CD8-positive, alpha-beta memory T cell (primary cell): ENCODE measurements at regions not wholly inside any gene's neighbourhood (a gene's known extent, or its start where the extent isn't known, plus 50 kb on each side); places are given as distances from the start of the nearest gene placed in this dataset.

Source experiments
- CTCF ChIA-PET: fragments of 350-600 bp; sonication (Branson Sonifier 250); formaldehyde crosslinking; loops from one replicate; lab custom pipeline; 2021; ENCODE audit warnings: antibody characterized with exemption; lab: Charles Lee
- POLR2A ChIA-PET: fragments of 350-600 bp; sonication (Branson Sonifier 250); formaldehyde crosslinking; loops from one replicate; lab custom pipeline; 2021; ENCODE audit warnings: antibody characterized with exemption; lab: Charles Lee
- DNase-seq, 5 donors: peaks; one replicate each; pipeline versions ENCODE4 v3.0.0 to v3.0.0-alpha.2; 2020 to 2022; ENCODE audit warnings: mixed read lengths in 1 of 5
- H3K27ac ChIP-seq: one replicate; pipeline ENCODE4 v1.7.0; 2013; ENCODE audit warnings: low read depth, mild to moderate bottlenecking, low read length, moderate library complexity
- H3K27me3 ChIP-seq: 2 replicates; pipeline ENCODE4 v1.7.0; 2013; ENCODE audit warnings: low read length, mild to moderate bottlenecking; ENCODE audit not compliant: insufficient read depth, poor library complexity, severe bottlenecking
- H3K36me3 ChIP-seq: 2 replicates; pipeline ENCODE4 v1.7.0; 2013; ENCODE audit warnings: mild to moderate bottlenecking, low read length, moderate library complexity; ENCODE audit not compliant: insufficient read depth
- H3K4me1 ChIP-seq: 2 replicates; pipeline ENCODE4 v1.7.0; 2013; ENCODE audit warnings: mild to moderate bottlenecking, low read length, moderate library complexity; ENCODE audit not compliant: insufficient read depth
- H3K4me3 ChIP-seq: 2 replicates; pipeline ENCODE4 v1.7.0; 2013; ENCODE audit warnings: mild to moderate bottlenecking, low read length
- H3K9me3 ChIP-seq: 2 replicates; pipeline ENCODE4 v1.7.0; 2013; ENCODE audit warnings: mild to moderate bottlenecking, low read length
- H3K27ac Mint-ChIP-seq, 8 donors: one replicate each; pipeline ENCODE4 v1.8.0; 2020 to 2021; ENCODE audit warnings: mixed read lengths in 8 of 8, mild to moderate bottlenecking in 6 of 8, inconsistent platforms in 3 of 8, moderate library complexity in 3 of 8
- H3K27me3 Mint-ChIP-seq, 2 donors: one replicate each; pipeline ENCODE4 v1.8.0; 2020 to 2021; ENCODE audit warnings: mixed read lengths in 2 of 2, mild to moderate bottlenecking in 1 of 2, moderate library complexity in 1 of 2
- H3K36me3 Mint-ChIP-seq, 3 donors: one replicate each; pipeline ENCODE4 v1.8.0; 2020 to 2021; ENCODE audit warnings: mixed read lengths in 3 of 3, inconsistent platforms in 1 of 3, mild to moderate bottlenecking in 1 of 3
- H3K4me1 Mint-ChIP-seq, 3 donors: one replicate each; pipeline ENCODE4 v1.8.0; 2020 to 2021; ENCODE audit warnings: mixed read lengths in 3 of 3, inconsistent platforms in 1 of 3, mild to moderate bottlenecking in 1 of 3
- H3K4me3 Mint-ChIP-seq, 7 donors: one replicate each; pipeline ENCODE4 v1.8.0; 2020 to 2021; ENCODE audit warnings: mixed read lengths in 7 of 7, mild to moderate bottlenecking in 6 of 7, moderate library complexity in 4 of 7, inconsistent platforms in 2 of 7
- H3K9me3 Mint-ChIP-seq, 5 donors: one replicate each; pipeline ENCODE4 v1.8.0; 2020 to 2022; ENCODE audit warnings: mixed read lengths in 5 of 5, mild to moderate bottlenecking in 3 of 5, moderate library complexity in 2 of 5, inconsistent platforms in 1 of 5

GRCh38 chr3:190718097-190718496 is 144.4 kb downstream of the GMNC start:
- H3K36me3 ChIP-seq, result no peaks in the 10 kb centered on the region
- no peaks in the 10 kb centered on the region for H3K36me3 Mint-ChIP-seq
- ChIA-PET POLR2A (no interaction called here), CTCF (no interaction called here)
- no peak overlapping the region for H3K27ac Mint-ChIP-seq
- no peaks in the 10 kb centered on the region for H3K27me3 Mint-ChIP-seq
- no peaks in the 10 kb centered on the region for H3K4me1 Mint-ChIP-seq
- no peak overlapping the region for H3K4me3 ChIP-seq
- no peaks in the 10 kb centered on the region for H3K4me1 ChIP-seq
- no peak for DNase-seq
- no peak overlapping the region for H3K27ac ChIP-seq
- H3K9me3 ChIP-seq, result no peaks in the 10 kb centered on the region
- H3K27me3 ChIP-seq, result no peaks in the 10 kb centered on the region
- H3K9me3 Mint-ChIP-seq, result no peaks in the 10 kb centered on the region
- H3K4me3 Mint-ChIP-seq, result no peak overlapping the region

- Mint-ChIP-seq H3K36me3 (no peaks in the 10 kb centered on the region), H3K27ac (peak overlapping the region in 1 of 8 donors; percentile 3), H3K4me3 (no peak overlapping the region), H3K27me3 (no peaks in the 10 kb centered on the region), H3K4me1 (no peaks in the 10 kb centered on the region), H3K9me3 (no peaks in the 10 kb centered on the region)
- Histone ChIP-seq H3K27ac (no peak overlapping the region), H3K9me3 (no peaks in the 10 kb centered on the region), H3K4me3 (no peak overlapping the region), H3K4me1 (no peaks in the 10 kb centered on the region), H3K36me3 (no peaks in the 10 kb centered on the region), H3K27me3 (no peaks in the 10 kb centered on the region)
- POLR2A ChIA-PET, result no interaction called here
- DNase-seq, result no peak
- CTCF ChIA-PET, result no interaction called here
Observed at GRCh38 chr3:190716961-190717360, 145.5 kb downstream of the GMNC start.

GRCh38 chr3:190716211-190716610 is 146.3 kb downstream of the GMNC start:
- Mint-ChIP-seq H3K27me3 (no peaks in the 10 kb centered on the region), H3K36me3 (no peaks in the 10 kb centered on the region), H3K27ac (no peak overlapping the region), H3K4me1 (no peaks in the 10 kb centered on the region), H3K4me3 (no peak overlapping the region), H3K9me3 (no peaks in the 10 kb centered on the region)
- H3K27me3 ChIP-seq, result no peaks in the 10 kb centered on the region
- CTCF ChIA-PET, result no interaction called here
- no peak for DNase-seq
- POLR2A ChIA-PET, result no interaction called here
- no peaks in the 10 kb centered on the region for H3K4me1 ChIP-seq
- no peak overlapping the region for H3K4me3 ChIP-seq
- no peak overlapping the region for H3K27ac ChIP-seq
- H3K36me3 ChIP-seq, result no peaks in the 10 kb centered on the region
- H3K9me3 ChIP-seq, result no peaks in the 10 kb centered on the region

- Mint-ChIP-seq H3K27ac (no peak overlapping the region), H3K4me1 (no peaks in the 10 kb centered on the region)
- CTCF ChIA-PET, result no interaction called here
Observed at GRCh38 chr3:190710723-190711122, 151.8 kb downstream of the GMNC start.

GRCh38 chr3:190709351-190709773 is 153.1 kb downstream of the GMNC start:
- ChIA-PET POLR2A (no interaction called here), CTCF (no interaction called here)
- no peak overlapping the region for H3K4me3 Mint-ChIP-seq

More at GRCh38 chr3:190710723-190711122, 151.8 kb downstream of the GMNC start:
- H3K4me1 ChIP-seq, result no peaks in the 10 kb centered on the region
- H3K9me3 Mint-ChIP-seq, result no peaks in the 10 kb centered on the region
- no peaks in the 10 kb centered on the region for H3K36me3 Mint-ChIP-seq
- no peaks in the 10 kb centered on the region for H3K36me3 ChIP-seq
- H3K27ac ChIP-seq, result no peak overlapping the region
- DNase-seq, result no peak
- H3K27me3 ChIP-seq, result no peaks in the 10 kb centered on the region
- no peak overlapping the region for H3K4me3 Mint-ChIP-seq
- no peaks in the 10 kb centered on the region for H3K9me3 ChIP-seq
- H3K4me3 ChIP-seq, result no peak overlapping the region
- H3K27me3 Mint-ChIP-seq, result no peaks in the 10 kb centered on the region
- POLR2A ChIA-PET, result no interaction called here

More at GRCh38 chr3:190709351-190709773, 153.1 kb downstream of the GMNC start:
- no peak overlapping the region for H3K4me3 ChIP-seq
- Mint-ChIP-seq H3K27me3 (peaks cover 0 to 3% of the 10 kb centered on the region in 2 donors), H3K27ac (no peak overlapping the region), H3K4me1 (no peaks in the 10 kb centered on the region), H3K36me3 (no peaks in the 10 kb centered on the region), H3K9me3 (no peaks in the 10 kb centered on the region)
- no peak overlapping the region for H3K27ac ChIP-seq
- no peaks in the 10 kb centered on the region for H3K9me3 ChIP-seq
- no peaks in the 10 kb centered on the region for H3K36me3 ChIP-seq
- no peaks in the 10 kb centered on the region for H3K4me1 ChIP-seq
- no peak for DNase-seq
- H3K27me3 ChIP-seq, result no peaks in the 10 kb centered on the region
